ENCODE measurements at regions not wholly inside any gene's neighbourhood (a gene's known extent, or its start where the extent isn't known, plus 50 kb on each side); places are given as distances from the start of the nearest gene placed in this dataset.

DNA sequence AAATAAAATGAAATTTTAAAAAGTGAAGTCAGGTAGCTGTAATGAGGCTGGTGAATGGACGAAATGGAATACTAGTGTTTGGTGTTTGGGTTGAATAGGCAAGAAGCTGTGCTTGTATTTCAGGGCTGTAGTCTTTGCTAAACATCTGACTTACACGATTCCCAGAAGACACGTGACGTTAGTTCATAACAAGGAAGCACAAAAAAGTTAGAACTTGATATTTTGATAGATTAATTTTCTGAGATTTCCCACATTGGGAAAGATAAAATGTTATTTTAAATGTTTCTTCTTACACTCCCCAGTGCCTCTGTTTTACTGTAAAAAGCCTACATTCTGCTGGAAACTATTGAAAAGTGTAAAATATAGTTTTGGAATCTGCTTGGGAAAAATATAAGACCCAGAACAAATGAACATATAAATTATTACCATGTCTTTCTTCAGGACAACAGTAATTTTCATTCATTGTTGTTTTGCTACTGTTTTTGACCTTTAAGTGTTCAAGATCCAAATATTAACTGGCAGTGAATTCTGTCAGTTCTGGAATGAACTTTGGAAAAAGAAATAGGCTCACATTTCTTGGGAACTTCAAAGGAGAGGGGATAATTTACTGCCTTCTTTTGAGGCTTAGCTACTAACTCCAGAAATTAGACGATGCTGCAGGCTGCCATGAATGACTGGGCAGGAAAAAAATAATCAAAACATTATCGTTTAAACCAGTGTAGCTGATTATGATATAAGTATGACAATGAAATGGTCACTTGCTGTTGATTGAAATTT, 241.3 kb downstream of the SLITRK6 start:
- TF ChIP-seq, protein P1, sequence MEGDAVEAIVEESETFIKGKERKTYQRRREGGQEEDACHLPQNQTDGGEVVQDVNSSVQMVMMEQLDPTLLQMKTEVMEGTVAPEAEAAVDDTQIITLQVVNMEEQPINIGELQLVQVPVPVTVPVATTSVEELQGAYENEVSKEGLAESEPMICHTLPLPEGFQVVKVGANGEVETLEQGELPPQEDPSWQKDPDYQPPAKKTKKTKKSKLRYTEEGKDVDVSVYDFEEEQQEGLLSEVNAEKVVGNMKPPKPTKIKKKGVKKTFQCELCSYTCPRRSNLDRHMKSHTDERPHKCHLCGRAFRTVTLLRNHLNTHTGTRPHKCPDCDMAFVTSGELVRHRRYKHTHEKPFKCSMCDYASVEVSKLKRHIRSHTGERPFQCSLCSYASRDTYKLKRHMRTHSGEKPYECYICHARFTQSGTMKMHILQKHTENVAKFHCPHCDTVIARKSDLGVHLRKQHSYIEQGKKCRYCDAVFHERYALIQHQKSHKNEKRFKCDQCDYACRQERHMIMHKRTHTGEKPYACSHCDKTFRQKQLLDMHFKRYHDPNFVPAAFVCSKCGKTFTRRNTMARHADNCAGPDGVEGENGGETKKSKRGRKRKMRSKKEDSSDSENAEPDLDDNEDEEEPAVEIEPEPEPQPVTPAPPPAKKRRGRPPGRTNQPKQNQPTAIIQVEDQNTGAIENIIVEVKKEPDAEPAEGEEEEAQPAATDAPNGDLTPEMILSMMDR (IDR thresholded peaks at IDR 0.05): no peak
- no peak for TF ChIP-seq POLR2A (IDR thresholded peaks at IDR 0.05)
